GM19240 (cell line): ENCODE measurements at regions not wholly inside any gene's neighbourhood (a gene's known extent, or its start where the extent isn't known, plus 50 kb on each side); places are given as distances from the start of the nearest gene placed in this dataset.

Experiments used
- DNase-seq: peaks from one replicate; pipeline ENCODE4 v3.0.0; 2011; ENCODE audit warnings: low spot score; ENCODE audit not compliant: insufficient read length

GRCh38 chr1:201707656-201708055 is 121.3 kb upstream of the IPO9 start:
- no peak for DNase-seq

GRCh38 chr1:201708085-201708512 is 120.9 kb upstream of the IPO9 start:
- no peak for DNase-seq

- DNase-seq = no peak
These were observed 120.3 kb upstream of the IPO9 start for GRCh38 chr1:201708691-201709090.

GRCh38 chr1:201709564-201710295 is 119.2 kb upstream of the IPO9 start:
- peak; percentile 81 for DNase-seq

- DNase-seq = no peak
These were observed 118.0 kb upstream of the IPO9 start for GRCh38 chr1:201710632-201711597.

GRCh38 chr1:201711811-201712210 is 117.1 kb upstream of the IPO9 start:
- DNase-seq = no peak

GRCh38 chr1:201712387-201713085 is 116.4 kb upstream of the IPO9 start:
- no peak for DNase-seq

- DNase-seq = no peak
These were observed 115.7 kb upstream of the IPO9 start for GRCh38 chr1:201713086-201713810.

- DNase-seq = no peak
These were observed 114.2 kb upstream of the IPO9 start for GRCh38 chr1:201714542-201715329.

- no peak for DNase-seq
These were observed 113.6 kb upstream of the IPO9 start for GRCh38 chr1:201715351-201715750.

GRCh38 chr1:201715801-201716741 is 112.9 kb upstream of the IPO9 start:
- DNase-seq = no peak

GRCh38 chr1:201716742-201717135 is 112.2 kb upstream of the IPO9 start:
- no peak for DNase-seq

GRCh38 chr1:201717286-201717685 is 111.7 kb upstream of the IPO9 start:
- no peak for DNase-seq

GRCh38 chr1:201718346-201719202 is 110.4 kb upstream of the IPO9 start:
- no peak for DNase-seq

GRCh38 chr1:201719812-201720521 is 109.0 kb upstream of the IPO9 start:
- no peak for DNase-seq

GRCh38 chr1:201720522-201720844 is 108.5 kb upstream of the IPO9 start:
- no peak for DNase-seq

- DNase-seq = no peak
These were observed 107.6 kb upstream of the IPO9 start for GRCh38 chr1:201721082-201722049.
